NCI-H2227 (cell line): ENCODE measurements at regions not wholly inside any gene's neighbourhood (a gene's known extent, or its start where the extent isn't known, plus 50 kb on each side); places are given as distances from the start of the nearest gene placed in this dataset.

Source experiments
- DNase-seq: peaks from one replicate; lab custom pipeline; 2025; ENCODE audit not compliant: unreplicated experiment; lab: John Stamatoyannopoulos, UW

DNA sequence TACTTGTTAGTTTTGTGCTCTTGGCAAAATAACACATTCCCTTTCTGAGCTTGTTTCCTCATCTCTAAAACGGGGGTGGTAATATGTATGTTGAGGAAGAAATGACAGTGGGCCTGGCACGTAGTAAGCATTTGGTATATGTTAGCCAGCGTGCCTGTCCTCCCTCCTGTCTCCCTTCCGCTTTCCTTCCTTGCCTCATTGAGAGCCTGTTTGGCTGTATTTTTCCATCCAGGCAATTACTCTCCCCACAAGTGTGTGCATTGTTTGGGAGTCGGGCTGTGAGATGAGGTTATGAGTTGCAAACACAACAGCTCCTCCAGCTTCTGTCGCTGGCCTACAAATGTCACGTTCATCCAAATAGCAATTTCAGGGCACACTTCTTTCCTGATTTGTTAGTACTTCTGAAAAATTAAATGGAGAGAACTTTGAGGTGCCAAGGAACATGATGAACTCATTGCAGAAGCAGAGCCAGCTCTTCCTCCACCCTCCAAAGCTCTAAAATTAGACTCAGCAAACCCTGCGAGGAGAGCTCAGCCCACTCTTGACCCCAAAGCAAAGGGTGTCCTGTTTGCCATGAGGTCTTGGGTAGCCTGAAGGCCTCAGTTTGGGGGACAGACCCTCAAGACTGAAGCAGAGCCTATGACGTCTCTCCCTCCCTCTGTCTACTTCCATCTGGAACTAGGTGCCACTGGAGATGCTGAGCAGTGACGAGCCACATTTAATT lies 50.7 kb upstream of the TOX2 start:
- DNase-seq = no peak

DNA sequence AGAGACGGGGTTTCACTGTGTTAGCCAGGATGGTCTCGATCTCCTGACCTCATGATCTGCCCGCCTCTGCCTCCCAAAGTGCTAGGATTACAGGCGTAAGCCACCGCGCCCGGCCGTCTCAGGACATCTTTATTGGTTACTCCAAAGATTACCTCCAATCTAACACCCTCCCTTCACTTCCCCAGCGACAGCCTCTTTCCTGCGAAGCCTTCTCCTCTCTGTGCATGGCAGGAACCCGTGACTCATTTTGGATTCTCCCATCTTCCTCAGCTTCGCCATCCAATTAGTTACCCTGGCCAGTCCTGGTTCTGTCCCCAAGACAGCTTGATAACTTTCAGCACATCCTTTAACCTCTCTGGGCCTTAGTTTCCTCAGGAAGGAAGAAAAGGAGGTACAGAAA lies 51.3 kb upstream of the TOX2 start:
- DNase-seq = no peak

DNA sequence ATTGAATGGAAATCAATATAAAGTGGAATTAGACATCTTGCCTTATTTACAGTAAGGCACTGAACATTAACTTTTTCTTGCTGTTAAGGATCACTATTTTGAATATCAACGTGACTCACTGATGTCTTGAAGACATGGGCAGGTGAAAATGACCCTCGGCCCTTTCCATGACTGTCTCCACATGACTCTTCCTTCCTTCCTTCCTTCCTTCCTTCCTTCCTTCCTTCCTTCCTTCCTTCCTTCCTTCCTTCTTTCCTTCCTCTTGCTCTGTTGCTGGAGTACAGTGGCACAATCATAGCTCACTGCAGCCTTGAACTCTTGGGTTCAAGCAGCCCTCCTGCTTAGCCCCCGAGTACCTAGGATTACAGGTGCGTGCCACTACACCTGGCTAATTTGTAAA lies 52.2 kb upstream of the TOX2 start:
- DNase-seq = no peak

DNA sequence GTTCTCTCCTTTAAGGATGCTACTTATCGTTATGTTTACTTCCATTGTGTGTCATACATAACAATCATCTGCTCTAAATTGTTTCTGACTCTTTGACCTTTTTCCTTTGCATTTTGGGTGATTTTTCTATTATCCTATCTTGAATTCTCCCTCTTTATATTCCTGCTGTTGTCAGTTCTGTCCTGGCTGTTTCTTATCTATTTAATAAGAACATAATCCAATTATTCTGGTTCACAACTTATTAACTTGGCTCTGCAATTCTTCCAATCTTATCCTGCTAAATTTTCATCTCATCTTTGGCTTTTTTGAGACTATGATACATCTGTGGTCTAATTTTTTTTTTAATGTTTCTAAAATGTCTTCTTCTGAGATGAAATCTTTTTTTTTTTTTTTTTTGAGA lies 54.7 kb upstream of the TOX2 start:
- no peak for DNase-seq

DNA sequence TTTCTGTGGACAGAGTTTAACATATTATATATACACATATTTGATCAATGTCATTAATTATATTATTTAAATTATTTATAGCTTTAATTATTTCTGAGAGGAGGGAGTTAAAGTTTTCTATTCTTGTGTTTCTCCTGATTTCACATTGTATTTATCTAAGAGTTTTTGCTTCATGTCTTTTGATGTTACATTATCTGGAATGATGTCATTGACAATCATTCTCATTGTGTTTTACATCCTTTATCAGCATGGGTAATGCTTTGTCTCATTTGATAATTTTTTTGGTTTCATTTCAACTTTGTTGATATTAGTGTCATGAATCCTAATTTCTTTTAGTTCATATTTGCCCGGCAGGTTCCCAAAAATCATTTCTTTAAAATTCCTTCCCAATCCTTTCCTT lies 56.7 kb upstream of the TOX2 start:
- DNase-seq = no peak

DNA sequence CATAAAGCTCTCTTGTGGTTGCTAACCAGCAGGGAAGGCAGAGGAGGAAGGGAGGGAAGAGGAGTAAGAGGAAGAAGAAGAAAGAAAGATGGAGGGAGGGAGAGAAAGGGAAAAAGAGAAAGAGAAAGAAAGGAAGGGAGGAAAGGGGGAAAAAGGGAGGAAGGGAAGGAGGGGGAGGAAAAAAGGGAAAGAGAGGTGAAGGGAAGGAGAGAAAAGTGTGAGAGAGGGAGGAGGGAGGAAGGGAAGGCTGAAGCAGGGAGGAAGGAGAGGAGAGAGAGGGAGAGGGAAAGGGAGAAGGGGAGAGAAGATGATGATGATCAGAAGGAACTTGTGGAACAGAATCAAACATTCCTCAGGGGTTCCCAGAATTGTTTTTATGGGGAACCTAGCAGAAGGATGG lies 57.5 kb upstream of the TOX2 start:
- no peak for DNase-seq

DNA sequence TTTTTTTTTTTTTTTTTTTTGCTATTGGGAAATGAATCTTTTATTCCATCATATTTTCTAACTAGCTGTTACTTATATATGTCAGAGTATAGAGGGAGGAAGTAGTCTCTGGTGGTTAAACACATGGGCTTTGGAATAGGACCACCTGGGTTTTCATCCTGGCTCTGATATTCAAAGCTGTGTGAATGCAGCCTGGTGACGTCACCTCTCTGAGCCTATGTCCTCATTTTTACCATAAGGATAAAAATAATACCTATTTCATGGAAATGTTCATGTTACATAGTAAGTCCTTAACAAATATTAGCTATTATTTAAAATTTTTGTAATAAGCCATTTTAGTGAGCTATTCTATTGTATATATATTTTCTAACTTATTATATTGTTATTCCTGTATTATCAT lies 58.8 kb upstream of the TOX2 start:
- no peak for DNase-seq

DNA sequence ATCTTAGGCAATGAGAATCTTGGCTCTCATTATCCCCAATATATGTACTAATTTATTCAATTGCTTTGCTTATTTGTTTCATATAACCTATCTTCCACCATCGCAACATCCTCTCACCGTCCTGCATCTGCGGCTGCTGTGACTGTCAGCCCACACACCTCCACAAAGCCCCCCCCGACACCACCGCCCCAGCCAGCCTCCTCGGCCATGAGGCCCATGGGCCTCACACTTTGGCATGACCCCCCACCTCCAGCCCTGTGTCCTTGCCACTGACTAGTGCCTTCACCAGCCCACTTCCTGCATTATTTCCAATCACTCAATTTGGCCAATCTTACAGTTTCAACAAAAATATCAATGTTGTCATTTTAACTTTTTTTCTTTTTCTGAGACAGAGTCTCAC lies 60.7 kb upstream of the TOX2 start:
- DNase-seq = no peak

DNA sequence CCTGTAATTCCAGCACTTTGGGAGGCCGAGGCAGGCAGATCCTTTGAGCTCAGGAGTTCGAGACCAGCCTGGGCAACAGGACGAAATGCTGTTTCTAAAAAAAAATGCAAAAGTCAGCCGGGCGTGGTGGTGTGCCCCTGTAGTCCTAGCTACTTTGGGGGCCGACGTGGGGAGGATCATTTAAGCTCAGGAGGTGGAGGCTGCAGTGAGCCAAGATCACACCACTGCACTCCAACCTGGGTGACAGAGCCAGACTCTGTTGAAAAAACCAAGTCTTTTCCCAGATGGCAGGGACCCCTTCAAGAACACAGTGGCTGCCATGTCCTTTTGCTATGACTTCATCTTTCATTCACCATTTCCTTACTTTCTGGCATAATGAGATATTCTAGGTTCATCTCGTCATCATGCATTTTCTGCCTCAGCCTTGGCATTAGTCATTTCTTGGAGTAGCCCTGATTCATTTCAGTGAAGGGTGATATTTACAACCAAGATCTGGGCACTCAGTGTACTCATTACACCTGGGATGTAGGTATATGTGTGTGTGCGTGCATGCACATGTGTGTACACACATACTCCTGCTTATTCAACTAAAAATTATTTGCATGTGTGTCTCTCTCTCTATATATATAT lies 61.4 kb upstream of the TOX2 start:
- no peak for DNase-seq

DNA sequence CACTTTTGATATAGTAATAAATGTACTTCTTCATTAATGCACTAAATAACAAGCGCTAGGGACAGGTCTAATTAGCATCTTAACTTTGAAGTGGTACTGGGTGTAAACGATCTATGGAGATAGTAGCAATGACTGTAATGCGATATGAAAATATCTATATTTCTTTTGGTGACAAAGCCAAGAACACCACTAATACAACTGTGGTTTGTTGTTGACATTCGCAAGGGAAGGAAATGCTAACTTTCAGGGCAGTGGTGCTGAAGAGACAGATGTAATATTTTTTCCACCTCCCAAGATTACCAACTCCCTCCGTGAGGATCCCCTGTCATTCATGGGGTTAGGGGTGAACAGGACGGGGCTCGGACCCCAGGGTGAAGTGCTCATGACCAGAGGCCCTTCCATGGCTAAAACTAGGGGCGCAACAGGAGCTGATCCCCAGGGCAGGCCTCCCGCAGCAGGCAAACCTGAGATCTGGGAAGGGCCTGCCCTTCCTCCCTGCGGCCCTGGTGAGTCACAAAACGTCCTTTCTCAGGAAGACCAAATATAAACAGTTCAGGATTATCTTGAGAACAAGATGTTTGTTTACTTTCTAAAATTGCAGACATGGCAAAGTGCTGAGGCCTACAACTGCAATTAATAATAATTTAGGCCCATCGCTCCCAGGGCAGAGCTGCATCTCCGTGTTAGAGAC lies 65.0 kb upstream of the TOX2 start:
- DNase-seq = peak; percentile 14

DNA sequence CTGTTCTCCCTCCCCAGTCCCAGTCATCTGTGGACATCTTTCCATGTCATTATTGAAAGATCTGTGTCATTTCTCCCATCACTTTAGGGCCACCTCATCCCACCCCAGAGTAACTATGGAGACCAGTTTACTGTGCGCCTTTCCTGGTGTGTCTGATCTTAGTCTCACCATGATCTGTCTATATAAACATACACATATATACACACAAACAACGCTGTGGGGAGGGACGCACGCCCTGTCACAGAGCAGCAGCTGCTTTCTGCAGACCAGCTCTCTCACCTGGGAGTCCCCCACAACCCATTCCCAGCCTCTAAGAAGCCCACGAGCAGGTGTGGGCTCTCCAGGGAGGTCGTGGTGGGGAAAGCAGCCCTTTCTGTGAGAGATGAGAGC lies 68.1 kb upstream of the TOX2 start:
- DNase-seq = no peak

DNA sequence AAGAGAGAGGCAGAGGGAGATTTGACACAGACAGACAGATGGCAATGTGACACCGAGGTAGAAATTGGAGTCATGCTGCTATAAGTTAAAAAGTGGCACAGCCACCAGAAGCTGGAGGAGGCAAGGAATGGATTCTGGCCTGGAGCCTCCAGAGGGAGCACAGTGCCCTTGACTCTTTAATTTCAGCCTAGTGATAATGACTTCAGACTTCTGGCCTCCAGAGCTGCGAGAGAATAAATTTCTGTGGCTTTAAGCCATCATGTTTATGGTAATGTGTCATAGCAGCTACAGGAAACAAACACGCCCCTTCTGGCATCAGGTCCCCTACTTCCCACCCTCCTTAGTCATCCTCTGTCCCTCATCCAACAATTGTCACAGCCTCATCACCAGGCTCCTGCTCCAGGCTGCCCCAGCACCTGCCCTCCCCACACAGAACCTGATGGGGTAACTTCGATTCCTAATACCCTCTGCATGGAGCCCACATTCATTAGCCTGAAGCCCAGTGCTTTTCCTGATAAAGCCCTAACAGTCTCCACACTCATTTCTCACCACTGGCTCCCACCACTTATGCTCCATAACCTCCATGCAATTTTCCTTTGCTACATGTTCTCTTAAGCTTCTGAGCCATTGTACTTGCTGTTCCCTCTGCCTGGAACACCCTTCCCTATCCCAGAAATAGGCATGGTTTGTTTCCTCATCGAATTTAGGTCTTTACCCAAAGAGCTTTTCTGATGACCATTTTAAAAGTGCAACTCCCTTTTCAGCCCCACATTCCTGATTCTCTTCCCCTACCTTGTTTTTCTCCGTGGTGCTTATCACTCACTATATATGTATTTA lies 69.7 kb upstream of the TOX2 start:
- DNase-seq = peak; percentile 30

DNA sequence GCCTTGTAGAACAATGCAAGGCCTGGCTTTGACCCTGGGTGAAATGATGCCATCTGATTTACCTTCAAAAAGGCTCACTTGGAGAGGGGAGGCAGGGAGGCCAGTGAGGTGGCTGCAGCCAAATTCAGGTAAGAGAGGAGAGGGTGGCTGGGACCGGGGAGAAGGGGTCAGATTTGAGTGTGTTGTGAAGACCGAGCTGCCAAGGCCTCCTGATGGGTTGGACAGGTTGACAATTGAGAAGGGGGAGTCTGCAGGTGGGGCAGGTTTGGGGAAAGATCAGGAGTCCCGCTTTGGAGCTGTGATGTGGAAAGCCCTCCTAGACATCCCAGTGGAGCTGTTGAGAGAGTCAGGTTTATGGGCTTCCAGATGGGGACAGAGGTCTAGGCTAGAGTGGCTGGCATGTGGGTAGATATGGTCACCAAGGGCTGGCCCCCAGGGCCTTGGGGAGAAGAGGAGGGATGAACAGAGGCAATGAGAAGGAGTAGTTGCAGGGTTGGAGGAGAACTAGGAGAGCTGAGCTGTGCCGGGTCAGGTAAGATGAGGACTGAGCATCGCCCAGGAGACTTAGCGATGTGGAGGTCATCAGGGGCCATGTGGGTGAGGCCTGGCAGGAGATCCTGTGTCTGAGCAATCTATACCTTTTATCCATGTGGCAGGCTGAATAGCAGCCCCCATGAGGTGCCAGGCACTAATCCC lies 70.5 kb upstream of the TOX2 start:
- no peak for DNase-seq

DNA sequence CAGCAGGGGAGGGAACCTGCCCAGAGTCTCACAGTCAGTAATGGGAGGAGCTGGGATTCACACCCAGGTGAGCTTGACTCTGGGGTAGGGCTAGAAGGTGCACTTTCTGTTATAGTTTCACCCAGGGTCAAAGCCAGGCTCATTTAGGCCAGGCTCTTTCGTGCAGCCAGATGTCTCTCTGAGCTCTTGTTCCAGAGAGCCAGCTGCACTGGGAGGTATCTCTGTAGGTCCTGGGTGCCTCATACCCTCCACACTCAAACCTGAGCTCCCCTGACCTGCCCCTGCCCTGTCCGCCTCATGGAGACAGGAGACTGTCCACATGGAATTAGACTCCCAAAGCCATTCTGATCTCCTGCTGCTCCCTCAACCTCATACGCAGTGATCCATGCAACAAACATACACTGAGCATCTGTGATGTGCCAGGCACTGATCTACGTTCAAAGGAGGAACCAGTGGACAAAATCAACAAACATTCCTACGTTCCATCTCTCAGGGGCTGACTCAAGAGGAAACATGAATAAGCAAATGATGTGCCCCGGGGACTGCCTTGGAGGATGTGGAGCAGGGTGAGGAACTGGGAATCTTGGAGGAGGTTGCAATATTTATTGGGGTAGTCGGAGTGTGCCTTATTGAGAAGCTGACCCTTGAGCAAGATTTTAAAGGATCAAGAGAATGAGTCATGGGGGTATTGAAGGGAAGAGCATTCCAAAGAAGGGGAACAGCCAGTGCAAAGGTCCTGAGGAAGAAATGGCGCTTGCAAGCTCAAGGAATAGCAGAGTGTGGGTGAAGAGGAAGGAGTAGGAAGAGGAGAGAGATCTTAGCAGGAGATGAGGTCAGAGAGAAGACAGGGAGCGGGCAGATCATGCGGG lies 71.3 kb upstream of the TOX2 start:
- DNase-seq = no peak

DNA sequence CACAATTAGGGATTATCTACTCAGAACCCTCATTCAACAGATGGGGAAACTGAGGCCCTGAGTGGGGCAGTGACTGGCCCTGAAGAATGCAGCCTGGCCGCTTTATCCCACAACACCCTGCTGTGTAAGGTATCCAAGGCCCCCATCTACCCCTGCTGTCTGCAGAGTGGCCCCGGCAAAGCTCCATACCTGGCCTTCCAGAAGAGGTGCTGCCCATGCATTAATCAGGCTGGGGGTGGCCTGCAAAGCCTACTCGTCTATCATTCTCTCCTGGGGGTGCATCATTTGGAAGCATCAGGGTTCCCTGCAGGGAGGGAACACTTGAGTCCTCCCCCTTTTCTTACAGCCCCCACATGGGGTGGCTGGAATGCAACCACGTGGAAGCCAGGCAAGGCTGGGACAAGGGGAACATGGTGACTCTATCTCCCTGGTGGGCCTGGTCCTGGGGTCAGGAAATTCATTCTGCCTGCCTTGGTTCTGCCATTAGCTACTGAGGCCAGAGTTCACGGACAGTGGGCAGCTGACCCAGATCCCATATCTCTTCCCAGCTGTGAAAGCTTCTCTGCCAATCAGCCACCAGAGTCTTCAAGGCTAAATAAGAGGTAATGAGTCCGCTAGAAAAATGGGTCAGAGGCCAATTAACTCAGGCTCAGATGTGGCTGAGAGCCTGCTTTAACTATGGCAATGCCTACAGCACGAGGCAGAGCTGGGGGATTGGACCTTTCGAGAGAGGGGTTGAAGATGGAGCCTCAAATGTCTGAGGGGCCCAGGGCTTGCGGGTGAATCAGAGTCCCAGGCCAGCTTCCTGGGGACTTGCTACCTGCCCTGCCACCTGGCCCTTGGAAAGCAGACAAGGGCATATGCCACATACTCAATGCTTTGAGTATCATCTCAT lies 72.3 kb upstream of the TOX2 start:
- no peak for DNase-seq

DNA sequence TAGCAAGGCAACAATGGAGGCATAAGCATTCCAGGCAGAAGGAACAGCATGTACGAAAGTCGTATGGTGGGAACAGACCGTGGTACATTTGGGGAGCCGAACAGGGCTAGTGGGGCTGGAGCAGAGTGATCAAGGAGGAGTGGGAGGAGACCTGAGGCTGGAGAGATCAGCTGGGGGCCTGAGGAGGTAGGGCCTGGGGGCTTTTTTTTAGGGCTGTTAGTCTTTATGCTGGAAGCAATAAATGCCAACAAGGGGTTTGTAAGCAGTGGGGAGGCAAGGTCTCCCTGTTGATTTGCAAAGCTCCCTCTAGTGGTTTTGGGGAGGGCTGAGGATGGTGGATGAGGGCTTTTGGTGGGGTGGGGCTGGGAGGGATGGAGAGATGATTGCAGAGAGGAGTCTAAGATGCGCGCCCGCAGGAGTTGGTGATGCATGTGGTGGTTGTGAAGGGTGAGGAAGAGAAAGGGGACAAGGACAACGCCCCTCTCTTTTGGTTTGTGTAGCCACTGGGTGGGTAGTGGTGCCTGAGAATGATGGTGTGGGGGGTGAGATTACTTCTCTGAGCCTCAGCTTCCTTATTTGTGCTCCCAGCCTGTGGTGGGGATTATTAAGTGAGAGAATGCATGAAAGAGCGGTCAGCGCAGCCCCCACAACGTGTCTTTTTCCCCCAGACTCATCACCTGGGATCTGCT lies 74.1 kb upstream of the TOX2 start:
- DNase-seq = peak; percentile 51

DNA sequence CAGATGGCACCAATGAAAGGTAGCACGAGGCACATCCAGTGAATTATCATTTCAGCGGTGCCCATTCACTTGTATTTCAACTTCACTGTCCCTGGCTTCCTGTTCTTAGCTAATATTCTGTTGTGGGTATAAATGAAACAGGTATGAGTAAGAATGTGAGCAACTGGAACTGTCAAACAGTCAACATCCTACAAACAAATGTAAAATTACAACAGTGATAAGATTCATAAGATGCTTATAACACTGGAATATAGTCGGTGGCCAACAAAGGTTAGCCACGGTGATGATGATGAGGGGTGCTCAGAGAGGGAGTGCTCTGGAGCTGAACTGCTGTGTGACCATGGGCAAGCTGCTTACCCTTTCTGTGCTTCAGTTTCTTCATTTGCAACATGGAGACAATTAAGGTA lies 74.9 kb upstream of the TOX2 start:
- DNase-seq = no peak

DNA sequence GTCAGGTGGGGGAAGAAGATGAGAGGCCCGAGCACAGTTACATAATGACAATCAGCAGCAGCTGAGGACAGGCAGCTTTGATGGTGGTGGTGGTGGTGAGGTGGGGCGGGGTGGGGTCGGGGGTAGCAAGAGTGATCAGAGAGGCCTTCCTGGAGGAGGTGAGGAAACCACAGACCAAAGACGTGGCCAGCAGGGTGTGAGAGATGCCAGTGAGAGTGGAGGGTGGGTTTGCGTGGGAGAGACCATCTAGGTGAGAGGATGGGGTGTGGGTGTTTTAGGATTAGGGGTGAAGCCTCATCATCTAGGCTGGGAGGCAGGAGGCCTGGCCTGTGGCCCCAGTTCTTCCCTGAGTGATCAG lies 76.0 kb upstream of the TOX2 start:
- no peak for DNase-seq
